Ishikawa (cell line): ENCODE measurements at regions not wholly inside any gene's neighbourhood (a gene's known extent, or its start where the extent isn't known, plus 50 kb on each side); places are given as distances from the start of the nearest gene placed in this dataset.

Experiments
- CREB1 ChIP-seq: IDR thresholded peaks from 2 replicates; pipeline ENCODE4 v1.6.1; 2012; ENCODE audit warnings: low read depth
- EGR1 ChIP-seq: IDR thresholded peaks from 2 replicates; pipeline ENCODE4 v1.6.1; 2012
- MAX ChIP-seq: IDR thresholded peaks from 2 replicates; pipeline ENCODE4 v1.6.1; 2012
- REST ChIP-seq: IDR thresholded peaks from 2 replicates; pipeline ENCODE4 v1.6.1; 2012; ENCODE audit warnings: low read depth, mild to moderate bottlenecking
- USF1 ChIP-seq: IDR thresholded peaks from 2 replicates; pipeline ENCODE4 v1.6.1; 2012

- no peak for TF ChIP-seq MAX
- no peak for TF ChIP-seq CREB1
- no peak for TF ChIP-seq EGR1
- TF ChIP-seq USF1 = no peak
- no peak for TF ChIP-seq REST
Observed at GRCh38 chr2:158045362-158045761, 56.3 kb upstream of the UPP2 start.
